Endothelial cell of umbilical vein (primary cell): ENCODE measurements at regions not wholly inside any gene's neighbourhood (a gene's known extent, or its start where the extent isn't known, plus 50 kb on each side); places are given as distances from the start of the nearest gene placed in this dataset.

Experiments
- BruUV-seq: library from RNA; stranded (reverse); fragments of 400-500 nt; replicated peaks from 2 replicates; lab custom pipeline; 2021; lab: Mats Ljungman, UMichigan
- CTCF ChIA-PET: fragments of 300-600, 350-600 bp; sonication (Branson Sonifier 250); formaldehyde crosslinking; loops from one replicate; lab custom pipeline; 2021; ENCODE audit warnings: antibody characterized with exemption, inconsistent platforms; lab: Charles Lee
- POLR2A ChIA-PET: fragments of 300-600, 350-600 bp; sonication (Branson Sonifier 250); formaldehyde crosslinking; loops from one replicate; lab custom pipeline; 2021; ENCODE audit warnings: antibody characterized with exemption, inconsistent platforms; lab: Charles Lee
- DNase-seq: peaks from one replicate; pipeline ENCODE4 v3.0.0-alpha.2; 2011; ENCODE audit warnings: low read depth, low spot score
- FAIRE-seq: peaks from 2 replicates; lab custom pipeline; 2011; peaks lifted over from hg19 to GRCh38; lab: Jason Lieb, UNC
- H2AFZ ChIP-seq: 2 replicates; pipeline ENCODE4 v1.6.0; 2012; ENCODE audit warnings: low read depth, low read length, control low read depth, inconsistent platforms
- H3K27ac ChIP-seq: 2 replicates; pipeline ENCODE4 v1.5.1; 2011; ENCODE audit warnings: low read depth, mild to moderate bottlenecking, control low read depth, low read length, moderate library complexity; ENCODE audit not compliant: insufficient read depth
- H3K27me3 ChIP-seq, 2 experiments: 2 replicates each; pipeline versions ENCODE4 v1.6.0 to v1.6.1; 2011; ENCODE audit warnings: low read length in 2 of 2, mixed read lengths in 1 of 2; ENCODE audit not compliant: control insufficient read depth in 2 of 2, insufficient read depth in 2 of 2
- H3K36me3 ChIP-seq, 2 experiments: 2 replicates in 1 of 2; 3 replicates in 1 of 2; pipeline ENCODE4 v1.5.1; 2011; ENCODE audit warnings: low read length in 2 of 2, mild to moderate bottlenecking in 1 of 2, moderate library complexity in 1 of 2; ENCODE audit not compliant: control insufficient read depth in 2 of 2, insufficient read depth in 2 of 2; ENCODE audit errors: extremely low read depth in 1 of 2
- H3K4me1 ChIP-seq: 3 replicates; pipeline ENCODE4 v1.5.1; 2011; ENCODE audit warnings: mild to moderate bottlenecking, low read length; ENCODE audit not compliant: control insufficient read depth, insufficient read depth; ENCODE audit errors: extremely low read depth
- H3K4me2 ChIP-seq: 2 replicates; pipeline ENCODE4 v1.6.1; 2011; ENCODE audit warnings: low read length, control low read depth, mixed read lengths; ENCODE audit not compliant: insufficient read depth
- H3K4me3 ChIP-seq, 3 experiments: fragments of 200-600 bp in 1 of 3; sonication (generic), shearing (Covaris generic) in 1 of 3; replicated peaks in 1 of 3; 2 replicates each; pipeline ENCODE4 v1.5.1; 2011 to 2016; ENCODE audit warnings: control low read depth in 3 of 3, low read length in 3 of 3, mild to moderate bottlenecking in 2 of 3, inconsistent platforms in 1 of 3, low read depth in 1 of 3, moderate library complexity in 1 of 3; ENCODE audit not compliant: insufficient read depth in 1 of 3
- H3K79me2 ChIP-seq: 2 replicates; pipeline ENCODE4 v1.6.0; 2012; ENCODE audit warnings: low read length, inconsistent platforms; ENCODE audit not compliant: control insufficient read depth, insufficient read depth
- H3K9ac ChIP-seq: replicated peaks from 2 replicates; pipeline ENCODE3; 2011; ENCODE audit warnings: low read length, control low read depth; ENCODE audit not compliant: insufficient read depth; ENCODE audit errors: extremely low read depth
- H3K9me1 ChIP-seq: replicated peaks from 3 replicates; pipeline ENCODE4 v1.6.0; 2011; ENCODE audit warnings: mild to moderate bottlenecking, low read length; ENCODE audit not compliant: control insufficient read depth, insufficient read depth; ENCODE audit errors: extremely low read depth
- H3K9me3 ChIP-seq: replicated peaks from 2 replicates; pipeline ENCODE4 v1.5.1; 2012; ENCODE audit warnings: low read length, inconsistent platforms; ENCODE audit not compliant: control insufficient read depth, insufficient read depth
- H4K20me1 ChIP-seq: replicated peaks from 2 replicates; pipeline ENCODE3; 2011; ENCODE audit warnings: mild to moderate bottlenecking, low read length; ENCODE audit not compliant: control insufficient read depth, insufficient read depth; ENCODE audit errors: extremely low read depth
- CTCF ChIP-seq, 2 donors: IDR thresholded peaks; 1 replicate in 1 of 2; 2 replicates in 1 of 2; pipeline ENCODE4 v1.5.1; 2011; ENCODE audit warnings: low read length in 2 of 2, mild to moderate bottlenecking in 2 of 2, moderate library complexity in 2 of 2, control low read depth in 1 of 2, inconsistent platforms in 1 of 2, low read depth in 1 of 2; ENCODE audit not compliant: insufficient read depth in 1 of 2; ENCODE audit errors: extremely low read depth in 1 of 2
- EZH2 ChIP-seq: IDR thresholded peaks from 2 replicates; pipeline ENCODE4 v1.6.1; 2012; ENCODE audit warnings: borderline replicate concordance, low read depth, mild to moderate bottlenecking, moderate library complexity, low read length, inconsistent platforms; ENCODE audit not compliant: severe bottlenecking
- FOS ChIP-seq: IDR thresholded peaks from 2 replicates; pipeline ENCODE4 v1.6.1; 2011; ENCODE audit warnings: mild to moderate bottlenecking, low read length, moderate library complexity, borderline replicate concordance; ENCODE audit not compliant: insufficient read depth
- GATA2 ChIP-seq: IDR thresholded peaks from 2 replicates; pipeline ENCODE4 v1.7.0; 2011; ENCODE audit warnings: low read depth, mild to moderate bottlenecking, moderate library complexity, mixed read lengths, low read length; ENCODE audit not compliant: insufficient read length, insufficient read depth
- JUN ChIP-seq: IDR thresholded peaks from 2 replicates; pipeline ENCODE4 v1.6.1; 2011; ENCODE audit warnings: borderline replicate concordance, low read depth; ENCODE audit not compliant: insufficient read length, insufficient read depth
- MYC ChIP-seq: IDR thresholded peaks from one replicate; pipeline ENCODE4 v1.6.1; 2011; ENCODE audit warnings: mild to moderate bottlenecking, low read depth, low read length
- POLR2A ChIP-seq: IDR thresholded peaks from 2 replicates; pipeline ENCODE4 v1.6.1; 2012; ENCODE audit warnings: low read depth, mild to moderate bottlenecking, control low read depth, low read length
- POLR2AphosphoS5 ChIP-seq: IDR thresholded peaks from 2 replicates; pipeline ENCODE4 v1.6.1; 2012; ENCODE audit warnings: low read depth, mild to moderate bottlenecking, control low read depth, low read length, moderate library complexity; ENCODE audit not compliant: insufficient read depth
- dilution Hi-C: fragments of 300-500 bp; cut with MboI; formaldehyde crosslinking; loops from one replicate; pipeline ENCODE4 v1.15.0; 2019; ENCODE audit warnings: low sequenced_read_pairs; ENCODE audit not compliant: extremely low pct_ligation_motif_present
- intact Hi-C: fragments of 100-400 bp; cut with micrococcal nuclease; formaldehyde crosslinking; loops from one replicate; pipeline ENCODE4 v1.10.0; 2022
- TF ChIP-seq, protein P1 (sequence below): IDR thresholded peaks from 2 replicates; pipeline ENCODE4 v1.6.1; 2011; ENCODE audit not compliant: insufficient read depth, insufficient read length

- POLR2A ChIA-PET: no interaction called here
- FAIRE-seq (no peak), DNase-seq (no peak)
- Histone ChIP-seq H2AFZ (no peak overlapping the region), H3K9me1 (no peaks in the 10 kb centered on the region), H3K9me3 (no peaks in the 10 kb centered on the region), H3K79me2 (no peaks in the 10 kb centered on the region), H3K9ac (no peak overlapping the region), H3K27ac (no peak overlapping the region), H3K36me3 (no peaks in the 10 kb centered on the region), H3K4me1 (no peaks in the 10 kb centered on the region), H3K27me3 (no peaks in the 10 kb centered on the region), H3K4me2 (no peak overlapping the region), H4K20me1 (no peaks in the 10 kb centered on the region), H3K4me3 (no peak overlapping the region)
- dilution Hi-C loops (no loop called here), intact Hi-C loops (no loop called here)
- BruUV-seq: no TSS peak
- TF ChIP-seq, protein P1, sequence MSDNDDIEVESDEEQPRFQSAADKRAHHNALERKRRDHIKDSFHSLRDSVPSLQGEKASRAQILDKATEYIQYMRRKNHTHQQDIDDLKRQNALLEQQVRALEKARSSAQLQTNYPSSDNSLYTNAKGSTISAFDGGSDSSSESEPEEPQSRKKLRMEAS: no peak
- TF ChIP-seq MYC: no peak
- TF ChIP-seq GATA2: no peak
- no peak for TF ChIP-seq JUN
- TF ChIP-seq FOS: no peak
- no peak for TF ChIP-seq POLR2A
- TF ChIP-seq CTCF (IDR thresholded peaks at IDR 0.05; ENCODE audit: extremely low read depth in 1 of 2, insufficient read depth in 1 of 2, low read depth in 1 of 2, low read length in 2 of 2): no peak
- TF ChIP-seq EZH2: no peak
- TF ChIP-seq POLR2AphosphoS5: no peak
- CTCF ChIA-PET: no interaction called here
Measured at GRCh38 chr2:17182399-17182798, 335.8 kb downstream of the RAD51AP2 start.
